Activated CD8-positive, alpha-beta memory T cell treated with anti-CD3 and anti-CD28 coated beads, Interleukin-2, amount 50 U/mL, for 24 hours (primary cell): ENCODE measurements at regions not wholly inside any gene's neighbourhood (a gene's known extent, or its start where the extent isn't known, plus 50 kb on each side); places are given as distances from the start of the nearest gene placed in this dataset.

Source experiments
- DNase-seq: peaks from one replicate; pipeline ENCODE4 v3.0.0-alpha.2; 2020; ENCODE audit errors: extremely low read depth

DNA sequence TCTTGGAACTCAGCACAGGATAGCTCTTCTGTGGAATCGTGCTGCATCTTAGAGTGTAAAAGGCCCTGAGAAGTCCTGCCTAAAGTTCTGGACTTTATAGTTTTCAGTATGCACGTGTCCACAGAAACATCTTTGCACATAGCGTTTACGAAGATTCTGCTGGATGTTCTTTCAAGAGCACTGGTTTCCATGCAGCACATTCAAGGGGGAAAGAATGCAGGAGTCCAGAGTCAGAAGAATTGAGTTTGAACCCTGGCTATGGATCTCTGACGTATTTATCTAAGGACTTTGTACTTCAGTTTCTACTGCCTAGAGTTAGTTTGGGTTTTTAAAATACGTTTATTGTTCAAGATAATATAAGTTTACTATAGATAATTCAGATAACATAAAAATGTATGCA lies 282.8 kb upstream of the ZMIZ1 start:
- DNase-seq: no peak

DNA sequence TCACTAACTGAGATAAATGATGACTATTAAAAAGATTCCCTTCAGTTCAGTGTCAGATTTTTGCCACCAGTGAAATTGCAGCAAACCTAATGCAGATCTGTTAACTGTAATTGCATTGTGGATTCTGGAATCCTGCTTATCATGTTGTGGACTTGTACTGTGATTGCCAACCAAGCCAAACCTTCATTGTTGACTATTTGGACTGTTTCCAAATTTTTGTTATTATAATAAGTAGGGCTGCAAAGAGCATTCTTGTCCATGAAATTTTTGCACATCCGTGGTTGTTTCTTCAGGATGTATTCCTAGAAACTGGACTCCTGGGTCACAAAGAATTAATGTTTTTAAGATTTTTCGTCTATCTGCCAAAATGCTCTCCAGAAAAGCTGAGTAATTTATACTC lies 281.6 kb upstream of the ZMIZ1 start:
- no peak for DNase-seq

DNA sequence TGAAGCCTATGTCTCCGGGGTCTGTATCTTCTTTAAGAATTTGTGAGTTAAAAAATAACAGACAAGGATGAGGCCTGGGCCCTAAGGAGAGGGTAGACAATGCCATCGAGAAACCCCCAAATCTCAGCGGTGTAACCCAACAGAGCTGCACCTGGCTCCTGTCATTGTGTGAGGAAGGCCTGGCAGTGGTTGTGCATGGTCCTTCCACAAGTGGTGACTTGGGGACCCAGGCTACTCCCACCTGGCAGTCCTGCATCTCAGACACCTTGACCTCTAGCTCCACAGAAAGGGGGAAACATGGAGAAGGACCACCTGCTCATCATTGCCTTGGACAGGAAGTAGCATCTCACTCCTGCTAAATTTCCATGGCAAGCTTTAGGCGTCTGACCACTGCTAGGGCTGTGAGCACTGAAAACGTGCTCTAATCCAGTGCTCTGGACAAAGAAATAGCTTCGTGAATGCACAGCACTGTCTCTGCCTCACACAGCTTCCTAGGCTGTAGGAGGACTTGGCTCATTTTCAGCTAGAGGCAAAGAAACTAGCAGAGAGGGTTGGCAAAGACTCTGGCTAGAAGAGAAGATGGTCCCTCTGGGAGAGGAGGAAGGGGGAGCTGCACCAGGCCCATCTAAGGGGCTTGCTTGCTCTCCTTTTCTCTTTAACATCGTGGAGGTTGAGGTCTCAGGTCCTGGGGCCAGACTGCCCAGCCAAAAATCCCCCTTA lies 273.9 kb upstream of the ZMIZ1 start:
- no peak for DNase-seq

DNA sequence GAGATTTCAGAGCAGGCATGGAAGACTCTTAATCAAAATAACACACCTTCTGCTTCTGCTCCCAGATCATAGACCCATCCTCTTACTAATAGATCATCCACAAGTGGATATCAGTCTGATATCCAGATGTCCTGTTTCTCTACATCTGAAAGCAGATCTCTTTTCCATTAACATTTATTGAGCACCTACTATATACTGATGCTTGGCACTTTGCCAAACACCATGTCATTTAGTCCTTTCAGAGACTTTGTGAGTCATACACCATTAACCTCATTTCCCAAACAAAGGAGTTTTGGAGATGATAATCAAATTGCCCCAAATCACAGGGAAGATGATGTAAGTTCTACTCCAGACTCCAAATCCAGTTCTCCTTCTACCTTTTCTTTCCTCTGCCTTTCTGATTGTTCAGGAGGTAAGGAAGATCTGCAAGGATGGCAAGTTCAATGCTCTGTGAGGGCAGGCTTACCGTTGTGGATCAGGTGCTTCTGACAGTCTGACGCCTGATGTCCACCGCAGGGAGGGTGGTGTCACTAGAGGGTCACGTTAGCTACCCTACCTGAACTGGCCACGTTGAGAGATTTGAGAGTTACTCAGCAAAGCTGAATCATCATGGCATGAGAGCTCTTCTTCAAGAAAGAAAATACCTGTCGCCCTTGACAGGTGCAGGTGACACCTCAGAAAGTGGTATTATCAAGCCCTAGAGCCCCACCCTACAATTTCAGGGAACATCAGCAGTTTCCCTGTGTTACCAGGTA lies 269.6 kb upstream of the ZMIZ1 start:
- DNase-seq: no peak

GRCh38 chr10:78800006-78800405 lies 268.8 kb upstream of the ZMIZ1 start:
- DNase-seq: no peak

- no peak for DNase-seq
These were observed 268.0 kb upstream of the ZMIZ1 start for GRCh38 chr10:78800535-78801320.

DNA sequence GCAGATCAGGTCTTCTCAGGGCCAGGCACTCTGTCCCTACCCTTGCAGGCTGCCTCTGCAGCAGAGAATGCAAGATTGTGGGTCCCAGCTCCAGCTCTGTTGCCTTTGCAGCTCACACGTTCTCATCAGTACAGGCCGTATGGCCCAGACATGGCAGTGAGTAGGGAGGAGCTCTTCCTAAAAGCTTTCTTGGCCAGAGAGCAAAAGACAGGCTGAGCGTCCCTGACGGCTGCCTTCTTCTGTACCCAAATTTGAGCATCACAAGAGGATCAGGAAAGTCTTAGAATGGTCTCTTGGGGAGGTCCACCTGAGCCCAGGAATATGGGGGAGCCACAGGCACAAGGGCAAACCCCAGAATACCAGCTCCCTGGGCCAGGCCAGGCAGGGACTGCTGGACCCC lies 266.3 kb upstream of the ZMIZ1 start:
- DNase-seq: no peak

DNA sequence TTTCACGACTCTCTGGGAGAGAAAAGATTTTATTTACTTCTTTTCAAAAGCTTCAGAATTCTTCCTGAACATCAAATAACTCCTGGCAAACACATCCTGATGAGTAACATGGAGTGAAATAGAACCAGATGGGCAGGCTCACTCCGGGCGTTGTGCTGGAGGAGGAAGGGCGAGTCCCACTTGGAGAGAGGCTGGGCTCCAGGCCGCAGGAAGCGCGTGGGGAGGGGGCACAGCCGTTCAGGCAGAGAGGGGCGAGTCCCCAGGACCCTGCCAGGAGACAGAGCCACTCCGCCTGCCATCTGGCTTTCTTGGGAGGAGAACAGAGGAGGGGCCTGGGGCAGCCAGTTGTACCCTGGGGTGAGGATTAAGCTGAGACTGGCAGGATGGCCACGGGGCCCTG lies 265.9 kb upstream of the ZMIZ1 start:
- DNase-seq: no peak

DNA sequence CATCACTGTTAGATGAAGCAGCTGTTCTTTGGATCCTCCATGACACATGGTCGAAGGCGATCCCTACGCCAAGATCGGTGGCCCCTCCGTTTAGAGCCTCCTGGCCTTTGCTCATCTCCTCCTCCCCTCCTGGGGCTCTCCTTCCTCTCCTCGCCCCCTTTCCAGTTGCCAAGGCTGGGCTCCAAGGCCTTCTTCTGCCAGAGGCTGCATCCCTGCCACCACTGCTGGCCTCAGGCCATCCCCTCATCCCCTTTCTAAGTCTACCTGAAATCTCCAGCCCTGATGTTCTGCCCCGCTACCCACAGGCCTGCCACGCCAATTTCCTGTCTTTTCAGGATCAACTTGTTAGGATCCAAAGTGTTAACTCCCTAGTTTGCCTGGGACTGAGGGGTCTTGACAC lies 265.1 kb upstream of the ZMIZ1 start:
- DNase-seq: no peak

GRCh38 chr10:78804411-78805032 lies 264.2 kb upstream of the ZMIZ1 start:
- DNase-seq: no peak

DNA sequence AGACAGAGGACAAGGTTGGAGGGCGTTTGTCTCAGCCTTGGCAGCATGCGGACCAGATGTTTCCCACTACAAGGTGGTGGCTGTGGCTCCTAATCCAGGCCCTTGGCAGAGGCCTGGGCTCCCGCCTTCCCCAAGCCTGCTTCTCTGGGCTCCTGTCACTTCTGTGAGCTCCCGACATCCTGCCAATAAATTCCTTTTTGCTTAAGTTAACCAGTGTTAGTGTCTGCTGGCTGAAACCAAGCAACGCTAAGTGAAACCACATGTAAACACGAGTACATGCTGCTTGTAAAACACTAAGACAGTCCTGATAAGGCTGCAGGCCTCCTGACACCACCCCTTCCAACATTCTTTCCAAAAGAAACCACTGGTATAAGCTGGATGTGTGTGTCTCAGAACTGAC lies 263.6 kb upstream of the ZMIZ1 start:
- no peak for DNase-seq

GRCh38 chr10:78806681-78807221 lies 262.0 kb upstream of the ZMIZ1 start:
- no peak for DNase-seq

- no peak for DNase-seq
These were observed 261.1 kb upstream of the ZMIZ1 start for GRCh38 chr10:78807504-78808203.

GRCh38 chr10:78808286-78808685 lies 260.5 kb upstream of the ZMIZ1 start:
- DNase-seq: no peak

GRCh38 chr10:78808736-78809367 lies 259.9 kb upstream of the ZMIZ1 start:
- DNase-seq: no peak

DNA sequence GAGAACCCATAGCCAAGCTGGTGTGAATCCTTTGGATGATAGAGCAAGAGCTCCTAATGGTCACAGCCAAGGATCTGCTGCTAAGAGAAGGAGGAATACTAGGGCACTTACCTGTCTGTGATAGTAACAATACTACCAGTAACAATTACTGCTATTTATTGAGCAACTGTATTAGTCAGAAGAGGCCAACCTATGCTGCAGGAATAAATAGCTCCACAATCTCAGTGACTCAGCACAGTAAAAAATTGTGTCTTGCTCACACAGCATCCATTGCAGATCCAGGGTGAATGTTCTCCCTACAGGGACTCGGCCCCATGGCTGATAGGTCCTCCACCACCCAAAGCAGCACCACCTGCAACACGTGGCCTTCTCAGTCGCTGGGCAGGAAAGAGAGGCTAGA lies 257.6 kb upstream of the ZMIZ1 start:
- no peak for DNase-seq

GRCh38 chr10:78812571-78813318 lies 256.0 kb upstream of the ZMIZ1 start:
- DNase-seq: no peak

DNA sequence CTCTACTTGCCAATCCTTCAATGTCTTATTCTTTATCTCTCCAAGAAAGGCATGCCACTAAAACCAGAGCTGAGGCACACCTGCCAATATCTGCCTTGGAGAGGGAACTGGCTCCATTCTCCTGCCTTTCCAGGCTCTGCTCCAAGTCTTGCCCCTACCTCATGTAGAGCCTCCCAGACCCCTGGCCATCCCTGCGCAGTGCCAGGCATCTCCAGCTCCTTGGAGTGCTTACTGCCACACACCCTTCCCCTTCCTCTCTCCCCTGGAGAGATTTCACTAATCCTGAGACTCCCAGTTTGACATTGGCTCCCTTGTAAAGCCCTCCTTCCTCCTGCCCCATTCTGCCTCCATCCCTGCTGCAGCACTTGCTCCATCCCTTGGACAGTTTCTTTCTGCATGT lies 255.2 kb upstream of the ZMIZ1 start:
- DNase-seq: no peak

DNA sequence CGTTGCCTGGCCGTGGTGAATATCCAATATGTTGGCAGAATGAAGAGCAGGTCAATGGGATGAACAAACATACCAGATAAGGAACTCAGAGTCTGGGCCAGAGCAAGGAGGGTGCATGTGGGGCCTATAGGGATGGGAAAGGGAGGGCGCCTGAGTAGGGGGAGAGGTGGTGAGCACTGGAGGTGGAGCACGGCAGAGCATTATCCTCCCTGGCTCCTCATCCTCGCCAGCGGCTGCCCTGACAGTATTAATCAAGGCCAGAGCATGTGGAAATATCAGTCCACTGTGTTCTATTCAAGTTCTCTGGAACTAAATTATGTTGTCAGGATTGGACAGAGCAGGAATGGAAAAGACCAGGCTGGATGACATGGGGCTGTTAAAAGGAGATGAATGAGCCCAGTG lies 254.8 kb upstream of the ZMIZ1 start:
- DNase-seq: no peak

DNA sequence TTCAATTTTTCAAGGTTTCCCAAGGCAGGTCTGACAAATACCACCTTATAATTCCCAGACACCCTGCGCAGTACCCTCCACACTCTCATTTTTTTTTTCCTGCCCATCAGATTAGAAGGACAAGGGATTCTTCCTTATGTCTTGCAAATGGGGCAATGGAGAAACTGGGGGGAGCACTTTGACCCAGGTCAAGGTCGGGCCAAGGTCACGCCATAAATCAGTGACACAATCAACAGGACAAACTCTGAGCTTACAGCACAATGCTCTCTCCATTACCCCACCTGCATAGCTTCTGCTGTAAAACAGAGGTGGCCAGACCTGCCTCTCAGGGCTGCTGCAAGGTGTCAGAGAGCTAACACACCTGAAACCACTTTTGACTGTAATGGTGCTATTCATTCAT lies 254.4 kb upstream of the ZMIZ1 start:
- DNase-seq: no peak
